H1 (cell line): ENCODE measurements at regions not wholly inside any gene's neighbourhood (a gene's known extent, or its start where the extent isn't known, plus 50 kb on each side); places are given as distances from the start of the nearest gene placed in this dataset.

Source experiments
- CTCF ChIA-PET: fragments of 300-600 bp; sonication (Branson Sonifier 250); formaldehyde crosslinking; loops from one replicate; lab custom pipeline; 2021; ENCODE audit not compliant: partially characterized antibody; lab: Charles Lee
- POLR2A ChIA-PET: fragments of 300-600 bp; sonication (Branson Sonifier 250); formaldehyde crosslinking; loops from one replicate; lab custom pipeline; 2021; ENCODE audit warnings: inconsistent platforms; ENCODE audit not compliant: partially characterized antibody; lab: Charles Lee
- DNase-seq, 2 experiments: peaks; one replicate each; pipeline versions ENCODE4 v3.0.0 to v3.0.0-alpha.2; 2010 to 2022; ENCODE audit warnings: low spot score in 2 of 2, low read depth in 1 of 2, mixed read lengths in 1 of 2
- FAIRE-seq: peaks from 2 replicates; lab custom pipeline; 2011; peaks lifted over from hg19 to GRCh38; lab: Jason Lieb, UNC
- H2AFZ ChIP-seq: 2 replicates; pipeline ENCODE4 v1.8.1; 2012; ENCODE audit warnings: low read length, inconsistent platforms
- H2AK5ac ChIP-seq: 2 replicates; pipeline ENCODE4 v1.6.1; 2013; ENCODE audit warnings: low read depth, low read length
- H2BK120ac ChIP-seq: replicated peaks from 2 replicates; pipeline ENCODE3; 2013; ENCODE audit warnings: low read depth, low read length, inconsistent platforms
- H2BK12ac ChIP-seq: 2 replicates; pipeline ENCODE4 v1.6.1; 2013; ENCODE audit warnings: low read depth, low read length
- H2BK15ac ChIP-seq: 2 replicates; pipeline ENCODE4 v1.6.1; 2013; ENCODE audit warnings: low read length
- H2BK20ac ChIP-seq: 2 replicates; pipeline ENCODE4 v1.6.1; 2013; ENCODE audit warnings: low read length
- H2BK5ac ChIP-seq: 2 replicates; pipeline ENCODE4 v1.6.1; 2013; ENCODE audit warnings: low read depth, low read length
- H3K14ac ChIP-seq: 2 replicates; pipeline ENCODE4 v1.6.1; 2013; ENCODE audit warnings: inconsistent platforms; ENCODE audit not compliant: insufficient read length
- H3K18ac ChIP-seq: 2 replicates; pipeline ENCODE4 v1.6.1; 2013; ENCODE audit warnings: low read length; ENCODE audit errors: extremely low read depth
- H3K23ac ChIP-seq: 2 replicates; pipeline ENCODE4 v1.6.1; 2013; ENCODE audit warnings: inconsistent platforms; ENCODE audit not compliant: insufficient read length
- H3K23me2 ChIP-seq: 2 replicates; pipeline ENCODE4 v1.6.1; 2013; ENCODE audit warnings: low read depth, low read length
- H3K27ac ChIP-seq: 2 replicates; pipeline ENCODE4 v1.6.1; 2011; ENCODE audit warnings: low read depth, low read length, inconsistent platforms
- H3K27me3 ChIP-seq, 4 experiments: replicated peaks in 1 of 4; 1 replicate in 1 of 4; 2 replicates in 3 of 4; pipeline versions ENCODE4 v1.6.1 to v1.8.1; 2011 to 2013; ENCODE audit warnings: low read length in 3 of 4, mild to moderate bottlenecking in 3 of 4, inconsistent platforms in 2 of 4, mixed read lengths in 2 of 4, moderate library complexity in 1 of 4; ENCODE audit not compliant: control insufficient read depth in 3 of 4, insufficient read depth in 3 of 4; ENCODE audit errors: extremely low read depth in 1 of 4
- H3K36me3 ChIP-seq, 4 experiments: 2 replicates each; pipeline versions ENCODE4 v1.6.1 to v1.8.1; 2011 to 2013; ENCODE audit warnings: mild to moderate bottlenecking in 4 of 4, low read length in 3 of 4, moderate library complexity in 2 of 4, control low read depth in 1 of 4, inconsistent platforms in 1 of 4; ENCODE audit not compliant: insufficient read depth in 4 of 4, control insufficient read depth in 2 of 4
- H3K4ac ChIP-seq: replicated peaks from 2 replicates; pipeline ENCODE3; 2013; ENCODE audit warnings: low read length, low read depth, mixed read lengths, inconsistent platforms; ENCODE audit not compliant: insufficient read length
- H3K4me1 ChIP-seq, 4 experiments: replicated peaks in 1 of 4; 1 replicate in 1 of 4; 2 replicates in 3 of 4; pipeline versions ENCODE4 v1.6.1 to v1.8.1; 2011 to 2013; ENCODE audit warnings: low read length in 3 of 4, inconsistent platforms in 2 of 4, mixed read lengths in 1 of 4; ENCODE audit not compliant: insufficient read depth in 4 of 4, control insufficient read depth in 3 of 4
- H3K4me2 ChIP-seq, 2 experiments: 2 replicates each; pipeline versions ENCODE4 v1.6.1 to v1.8.1; 2011 to 2013; ENCODE audit warnings: low read depth in 2 of 2, low read length in 2 of 2, control low read depth in 1 of 2, inconsistent platforms in 1 of 2, mild to moderate bottlenecking in 1 of 2; ENCODE audit not compliant: insufficient read depth in 1 of 2
- H3K4me3 ChIP-seq, 4 experiments: fragments of 200-600, 300-600 bp in 1 of 4; sonication (generic), shearing (Covaris generic), sonication (Bioruptor Twin) in 1 of 4; 2 replicates each; pipeline versions ENCODE4 v1.5.1 to v1.8.1; 2011 to 2016; ENCODE audit warnings: low read length in 4 of 4, low read depth in 3 of 4, control low read depth in 2 of 4, inconsistent platforms in 2 of 4, mild to moderate bottlenecking in 2 of 4, mixed read lengths in 1 of 4, moderate library complexity in 1 of 4; ENCODE audit not compliant: insufficient read depth in 2 of 4; ENCODE audit errors: extremely low read depth in 1 of 4
- H3K56ac ChIP-seq: replicated peaks from 2 replicates; pipeline ENCODE3; 2013; ENCODE audit warnings: low read depth, mild to moderate bottlenecking, mixed read lengths, low read length, inconsistent platforms; ENCODE audit not compliant: insufficient read length
- H3K79me1 ChIP-seq: 2 replicates; pipeline ENCODE4 v1.6.1; 2013; ENCODE audit warnings: low read depth, low read length, control low read depth
- H3K79me2 ChIP-seq, 2 experiments: 2 replicates each; pipeline versions ENCODE4 v1.6.1 to v1.8.1; 2012 to 2013; ENCODE audit warnings: low read length in 2 of 2, mild to moderate bottlenecking in 2 of 2, inconsistent platforms in 1 of 2; ENCODE audit not compliant: insufficient read depth in 2 of 2, control insufficient read depth in 1 of 2
- H3K9ac ChIP-seq, 4 experiments: replicated peaks in 1 of 4; 1 replicate in 1 of 4; 2 replicates in 3 of 4; pipeline versions ENCODE4 v1.6.1 to v1.8.1; 2011 to 2013; ENCODE audit warnings: low read depth in 3 of 4, low read length in 3 of 4, control low read depth in 2 of 4, mild to moderate bottlenecking in 2 of 4, moderate library complexity in 2 of 4, inconsistent platforms in 1 of 4; ENCODE audit errors: extremely low read depth in 1 of 4
- H3K9me3 ChIP-seq, 2 experiments: 2 replicates each; pipeline versions ENCODE4 v1.6.1 to v1.8.1; 2012 to 2013; ENCODE audit warnings: mild to moderate bottlenecking in 2 of 2, moderate library complexity in 2 of 2, control low read depth in 1 of 2, inconsistent platforms in 1 of 2, low read depth in 1 of 2, low read length in 1 of 2, mixed read lengths in 1 of 2; ENCODE audit not compliant: insufficient read depth in 2 of 2
- H4K20me1 ChIP-seq, 2 experiments: replicated peaks in 1 of 2; 2 replicates each; pipeline versions ENCODE3 to v1.8.1; 2011 to 2013; ENCODE audit warnings: inconsistent platforms in 2 of 2, low read length in 2 of 2, mild to moderate bottlenecking in 1 of 2; ENCODE audit not compliant: insufficient read depth in 2 of 2, control insufficient read depth in 1 of 2
- H4K5ac ChIP-seq: 2 replicates; pipeline ENCODE4 v1.6.1; 2013; ENCODE audit warnings: low read length, low read depth, mixed read lengths, inconsistent platforms; ENCODE audit not compliant: insufficient read length
- H4K8ac ChIP-seq: 2 replicates; pipeline ENCODE4 v1.8.0; 2013; ENCODE audit warnings: mild to moderate bottlenecking, moderate library complexity, low read length, inconsistent platforms; ENCODE audit not compliant: insufficient read depth; ENCODE audit errors: extremely low read depth
- H4K91ac ChIP-seq: replicated peaks from 2 replicates; pipeline ENCODE3; 2013; ENCODE audit warnings: low read length, mixed read lengths, inconsistent platforms; ENCODE audit not compliant: insufficient read length
- CBX8 ChIP-seq: fragments of 300-800, 300-1000 bp; sonication (generic); IDR thresholded peaks from 2 replicates; pipeline ENCODE4 v1.7.1; 2016; ENCODE audit warnings: low read depth, low read length, borderline replicate concordance
- HDAC2 ChIP-seq, 2 experiments: fragments of 300-600 bp in 1 of 2; sonication (generic) in 1 of 2; IDR thresholded peaks; 2 replicates each; pipeline ENCODE4 v1.6.1; 2011 to 2012; ENCODE audit warnings: low read depth in 2 of 2, low read length in 2 of 2, mild to moderate bottlenecking in 2 of 2, moderate library complexity in 2 of 2, borderline replicate concordance in 1 of 2, inconsistent platforms in 1 of 2
- WGBS, 2 experiments: shearing (Covaris generic) in 1 of 2; methylation state at CpG; one replicate each; pipeline versions ENCODE4 v1.1.6 to v1.1.7; 2013 to 2015; ENCODE audit warnings: low lambda C conversion rate in 2 of 2, mixed read lengths in 2 of 2, inconsistent platforms in 1 of 2, low coverage in 1 of 2, missing lambda C conversion rate in 1 of 2; ENCODE audit not compliant: insufficient replicate concordance in 2 of 2, insufficient coverage in 1 of 2, insufficient read length in 1 of 2; ENCODE audit errors: extremely low coverage in 1 of 2, missing lambda C conversion rate in 1 of 2; 5-methylcytosine and 5-hydroxymethylcytosine counted together

DNA sequence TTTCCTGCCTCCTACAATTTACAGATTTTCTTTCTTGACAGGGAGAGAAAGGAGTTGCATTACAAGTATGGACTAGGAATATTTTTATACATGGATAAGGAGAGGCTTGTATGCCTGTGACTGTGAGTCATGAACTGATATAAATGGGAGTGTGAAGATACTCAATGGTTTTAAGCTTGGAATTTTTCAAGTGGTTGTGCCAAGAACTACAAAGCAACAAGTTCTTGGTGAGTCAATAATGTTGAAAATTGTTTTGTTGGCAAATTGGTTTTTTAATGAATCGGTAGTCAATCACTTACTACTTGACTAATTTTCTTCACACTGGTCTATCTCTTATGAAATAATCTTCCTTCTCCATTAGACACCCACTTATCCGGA, 58.9 kb upstream of the HMGA2 start:
- DNase-seq (no peak), FAIRE-seq (no peak)
- POLR2A ChIA-PET = no interaction called here
- H3K36me3 ChIP-seq = no peaks in the 10 kb centered on the region
- no peak overlapping the region for H2BK20ac ChIP-seq
- no peak overlapping the region for H2AFZ ChIP-seq
- CTCF ChIA-PET = interaction anchor here (0.6 to 1.4 kb wide), 2 partner anchors 16 to 198 kb away, joined by 3 to 6 read pairs; no protein-coding TSS in a partner anchor
- no peak overlapping the region for H4K91ac ChIP-seq
- H3K79me1 ChIP-seq = no peaks in the 10 kb centered on the region
- no peak overlapping the region for H3K14ac ChIP-seq
- TF ChIP-seq CBX8 (no peak), HDAC2 (IDR thresholded peaks at IDR 0.05; ENCODE audit: borderline replicate concordance in 1 of 2, low read depth in 2 of 2, low read length in 2 of 2) (no peak)
- no peak overlapping the region for H3K4me3 ChIP-seq
- no peak overlapping the region for H2BK12ac ChIP-seq
- H3K4me2 ChIP-seq = no peak overlapping the region
- H3K79me2 ChIP-seq = no peaks in the 10 kb centered on the region
- H4K8ac ChIP-seq = no peak overlapping the region
- H3K27me3 ChIP-seq = no peaks in the 10 kb centered on the region
- H3K27ac ChIP-seq = no peak overlapping the region
- H3K56ac ChIP-seq = no peak overlapping the region
- H3K23ac ChIP-seq = no peak overlapping the region
- no peak overlapping the region for H4K5ac ChIP-seq
- 90% methylated on average over 2 of the region's 2 CpGs; no CpG with 5 or more reads in 1 of the 2 experiments for WGBS, 2 experiments
- H2BK5ac ChIP-seq = no peak overlapping the region
- H2BK120ac ChIP-seq = no peak overlapping the region
- no peak overlapping the region for H3K9ac ChIP-seq
- H3K4me1 ChIP-seq = peaks cover 0 to 5% (median under 1%) of the 10 kb centered on the region in 4 experiments; a peak in 2 of 7 replicates
- no peak overlapping the region for H3K4ac ChIP-seq
- no peak overlapping the region for H2AK5ac ChIP-seq
- no peak overlapping the region for H2BK15ac ChIP-seq
- no peaks in the 10 kb centered on the region for H4K20me1 ChIP-seq
- no peaks in the 10 kb centered on the region for H3K9me3 ChIP-seq
- H3K18ac ChIP-seq = no peak overlapping the region
- no peaks in the 10 kb centered on the region; the same call in 1 of the 2 replicates for H3K23me2 ChIP-seq
